NCI-H1092 treated with DMSO at 0.1 percent for 48 hours (cell line): ENCODE measurements at regions not wholly inside any gene's neighbourhood (a gene's known extent, or its start where the extent isn't known, plus 50 kb on each side); places are given as distances from the start of the nearest gene placed in this dataset.
A peak's percentile ranks its signal among the peaks of the same experiment; 100 is the strongest.
"Not testable (repeated sequence)": the region's sequence is repeated elsewhere in the genome, so short reads cannot be mapped to it uniquely, and the experiment has no call there.

Experiments used
- DNase-seq: peaks from one replicate; lab custom pipeline; 2025; lab: John Stamatoyannopoulos, UW

DNA sequence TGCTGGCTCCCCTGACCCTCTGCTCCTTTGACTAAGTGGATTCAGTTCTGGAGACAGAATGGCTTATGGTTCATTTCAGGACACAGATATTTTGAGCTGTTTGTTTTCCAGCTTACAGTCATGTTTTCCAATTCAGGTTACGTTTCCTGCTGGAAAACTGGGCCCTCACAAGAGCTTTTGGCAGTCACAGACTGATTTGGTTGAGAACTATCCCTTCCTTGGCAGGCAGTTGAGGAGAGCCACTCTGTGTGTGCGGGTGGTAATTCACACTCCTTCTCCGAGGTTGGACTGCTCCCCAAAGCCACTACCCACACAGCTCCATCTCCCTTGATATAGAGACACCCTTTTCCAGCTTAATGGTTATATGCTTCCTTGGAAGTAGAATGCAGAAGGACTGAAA lies 534.5 kb downstream of the TMEM38B start:
- no peak for DNase-seq

DNA sequence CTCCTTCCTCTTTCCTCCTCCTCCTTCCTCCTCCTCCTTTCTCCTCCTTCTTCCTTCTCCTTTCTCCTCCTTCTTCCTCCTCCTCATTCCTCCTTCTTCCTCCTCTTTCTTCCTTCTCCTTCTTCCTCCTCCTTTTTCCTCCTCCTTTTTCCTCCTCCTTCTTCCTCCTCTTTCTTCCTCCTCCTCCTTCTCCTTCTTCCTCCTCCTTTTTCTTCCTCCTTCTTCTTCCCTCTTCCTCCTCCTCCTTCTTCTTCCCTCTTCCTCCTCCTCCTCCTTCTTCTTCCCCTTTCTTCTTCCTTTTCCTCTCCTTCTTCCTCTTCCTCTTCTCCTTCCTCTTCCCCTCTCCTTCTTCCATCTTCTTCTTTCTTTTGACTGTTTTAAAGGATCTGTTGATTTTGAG lies 538.8 kb downstream of the TMEM38B start:
- no peak for DNase-seq

GRCh38 chr9:106260908-106261307 lies 566.6 kb downstream of the TMEM38B start:
- not testable (repeated sequence) for DNase-seq

DNA sequence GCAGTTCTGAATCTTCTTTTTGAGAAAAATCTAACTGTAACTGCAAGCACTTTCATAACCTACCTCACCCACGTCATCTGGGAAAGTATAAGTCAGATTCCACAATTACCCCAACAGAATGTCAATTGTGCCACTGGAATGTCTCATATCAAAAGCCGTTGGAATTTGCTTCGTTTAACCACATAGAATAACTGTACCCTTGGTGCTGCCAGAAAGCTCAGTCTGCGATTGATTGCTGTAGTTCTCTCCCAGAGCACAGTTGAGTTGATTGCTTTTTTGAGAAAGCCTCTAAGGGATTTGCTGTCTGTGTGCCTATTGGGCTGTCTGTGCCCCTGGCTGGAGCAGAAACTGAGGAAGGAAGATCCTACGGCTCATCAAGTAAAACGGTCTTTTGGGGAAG lies 583.6 kb downstream of the TMEM38B start:
- no peak for DNase-seq

- DNase-seq, result no peak
These were observed 579.2 kb upstream of the ZNF462 start for GRCh38 chr9:106283769-106284168.

DNA sequence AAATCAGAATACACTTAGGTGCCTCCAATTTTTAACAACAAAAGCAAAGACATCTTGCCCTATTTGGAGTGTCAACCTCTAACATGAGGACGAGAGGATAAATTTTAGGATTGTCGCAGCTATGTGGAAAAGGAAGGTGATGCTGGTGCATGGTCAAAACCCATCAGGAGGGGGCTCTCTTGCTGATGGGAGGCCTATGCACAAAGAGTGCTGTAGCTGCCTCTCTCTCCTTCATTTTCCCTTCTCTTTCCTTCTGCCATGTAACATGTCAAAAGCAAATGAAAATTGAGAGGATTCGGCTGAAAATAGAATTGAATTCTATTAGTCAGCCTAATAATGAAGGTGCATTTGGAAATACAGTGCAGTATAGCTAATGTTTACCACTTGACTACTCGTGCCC lies 578.7 kb upstream of the ZNF462 start:
- peak; percentile 47 for DNase-seq

- DNase-seq, result peak; percentile 83
These were observed 576.7 kb upstream of the ZNF462 start for GRCh38 chr9:106286249-106286648.

DNA sequence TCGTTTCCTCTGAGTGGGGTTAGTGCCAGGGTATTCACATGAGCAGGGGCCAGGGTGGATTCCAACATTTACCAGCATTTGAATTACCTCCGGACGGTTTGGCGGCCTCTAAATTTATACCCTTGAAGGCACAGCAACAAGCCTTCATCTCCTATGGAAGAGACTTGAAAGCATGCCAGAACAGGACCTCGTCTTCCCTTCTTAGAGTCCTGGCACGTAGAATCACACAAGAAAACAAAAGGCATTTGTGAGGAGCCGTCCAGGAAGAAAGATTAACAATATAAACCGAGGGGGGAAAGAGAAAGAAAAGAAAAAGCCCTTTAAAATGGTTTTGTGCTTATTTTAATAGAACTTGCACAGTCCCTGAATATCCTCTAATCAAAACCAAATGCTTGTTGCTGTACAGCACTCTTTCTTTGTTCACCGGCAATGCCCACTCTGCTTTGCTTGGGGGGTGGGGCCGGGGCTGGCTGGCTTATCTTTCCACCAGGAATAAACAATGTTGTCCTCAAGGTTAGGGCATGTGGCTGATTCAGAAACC lies 575.8 kb upstream of the ZNF462 start:
- peak; percentile 76 for DNase-seq

- no peak for DNase-seq
These were observed 575.2 kb upstream of the ZNF462 start for GRCh38 chr9:106287731-106288130.

- no peak for DNase-seq
These were observed 574.3 kb upstream of the ZNF462 start for GRCh38 chr9:106288689-106289088.

DNA sequence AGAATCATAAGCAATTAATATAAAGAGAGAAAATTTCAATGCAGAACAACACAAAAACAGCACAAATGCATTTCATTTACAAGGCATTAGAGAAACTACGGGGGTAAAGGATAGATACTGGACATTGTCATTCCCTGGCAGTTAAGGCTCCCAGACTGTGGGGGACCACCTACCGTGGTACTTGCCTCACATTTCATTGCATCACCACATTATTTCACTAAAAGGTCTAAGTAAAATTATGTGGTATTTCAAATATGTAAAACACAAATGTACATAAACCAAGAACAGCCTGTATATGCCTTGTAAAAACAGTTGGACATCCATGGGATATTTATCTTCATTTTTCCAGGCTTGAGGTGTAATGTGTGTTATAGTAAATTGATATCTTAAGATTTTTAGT lies 571.2 kb upstream of the ZNF462 start:
- no peak for DNase-seq

DNA sequence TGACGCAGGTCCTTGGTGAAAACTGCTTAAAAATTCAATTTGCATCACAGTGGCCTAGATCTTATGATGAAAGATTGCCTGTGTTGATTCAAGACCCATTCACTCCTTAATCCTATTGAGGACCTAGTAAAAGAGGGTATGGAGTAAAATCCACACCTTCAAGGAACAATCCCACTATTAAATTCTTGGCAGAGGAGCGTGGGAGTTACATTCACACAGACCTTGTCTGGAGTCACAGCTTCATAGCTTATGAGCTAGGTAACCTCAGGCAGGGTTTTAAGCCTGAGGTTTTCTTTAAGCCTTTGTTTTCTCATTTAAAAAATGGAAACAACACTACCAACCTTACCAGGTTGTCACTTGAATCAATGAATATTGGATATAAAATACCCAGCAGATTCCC lies 566.5 kb upstream of the ZNF462 start:
- DNase-seq, result no peak

DNA sequence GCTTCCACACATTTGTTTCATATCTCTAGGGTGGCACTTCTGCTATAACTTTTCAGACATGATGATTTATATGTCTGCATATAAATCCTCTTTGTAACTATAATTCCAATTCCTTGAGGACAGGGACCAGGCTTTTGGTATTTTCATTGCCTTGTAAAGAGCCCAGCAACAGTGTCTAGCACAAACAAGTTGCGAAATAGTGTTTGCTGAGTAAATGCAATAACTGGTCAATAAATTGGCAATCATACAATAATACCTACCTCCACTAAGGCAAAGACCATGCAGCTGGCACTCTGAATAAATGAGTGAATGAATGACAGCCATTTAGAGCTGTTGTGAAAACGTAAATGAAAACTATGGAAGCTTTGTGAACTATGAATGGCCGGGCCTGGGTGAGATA lies 564.0 kb upstream of the ZNF462 start:
- DNase-seq, result no peak

- no peak for DNase-seq
These were observed 558.5 kb upstream of the ZNF462 start for GRCh38 chr9:106304401-106304920.

DNA sequence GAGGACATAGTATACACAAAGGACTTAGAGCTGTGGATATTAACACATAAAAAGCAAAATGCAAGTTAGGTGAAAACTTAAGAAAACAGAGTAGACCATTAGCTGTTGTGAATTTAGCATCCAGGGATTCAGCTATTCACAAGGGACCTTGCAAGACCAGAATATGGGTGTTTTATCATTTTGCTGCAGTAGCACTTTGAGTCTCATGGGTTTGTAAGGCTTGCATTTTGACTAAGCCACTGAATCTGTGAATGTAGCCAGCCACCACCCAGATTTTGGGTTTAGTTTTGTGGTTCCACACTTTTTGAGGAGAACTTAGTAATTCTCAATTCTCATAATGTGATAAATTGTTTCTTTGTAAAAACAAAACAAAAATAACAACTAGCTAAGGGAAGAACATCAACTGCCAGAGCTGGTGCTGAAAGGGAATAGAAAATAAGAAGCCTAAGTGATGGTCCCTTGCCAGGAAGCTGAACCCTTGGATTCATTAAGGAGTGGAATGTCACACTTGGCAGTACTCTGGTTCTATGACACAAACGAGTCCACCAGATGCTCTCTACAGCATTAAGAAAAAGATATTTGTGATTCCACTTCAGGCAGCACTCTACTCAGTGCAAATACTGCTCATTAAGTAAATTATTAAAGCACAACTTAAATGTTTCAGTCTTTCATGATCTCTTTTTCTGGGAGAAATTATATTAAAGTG lies 557.4 kb upstream of the ZNF462 start:
- no peak for DNase-seq

DNA sequence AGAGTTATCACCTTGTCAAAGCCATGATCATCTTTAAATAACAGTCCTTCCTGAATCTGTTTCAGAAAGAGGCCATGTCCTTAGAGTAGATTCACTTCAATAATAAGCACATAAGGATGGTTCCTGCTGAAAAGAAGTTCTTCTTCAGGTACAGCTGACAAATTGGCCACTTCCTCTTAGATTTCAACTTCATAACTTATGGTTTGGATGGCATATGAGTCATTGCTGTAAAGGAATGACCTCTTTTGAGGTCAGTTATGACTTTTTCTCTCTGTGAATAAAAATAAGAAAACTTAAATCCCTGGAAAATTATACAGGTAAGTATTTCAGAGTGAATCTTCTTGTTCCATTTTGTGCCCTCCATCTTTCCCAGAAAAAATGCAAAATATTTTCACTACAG lies 555.3 kb upstream of the ZNF462 start:
- no peak for DNase-seq

- DNase-seq, result no peak
These were observed 553.0 kb upstream of the ZNF462 start for GRCh38 chr9:106309925-106310324.

- DNase-seq, result no peak
These were observed 552.2 kb upstream of the ZNF462 start for GRCh38 chr9:106310782-106311181.

DNA sequence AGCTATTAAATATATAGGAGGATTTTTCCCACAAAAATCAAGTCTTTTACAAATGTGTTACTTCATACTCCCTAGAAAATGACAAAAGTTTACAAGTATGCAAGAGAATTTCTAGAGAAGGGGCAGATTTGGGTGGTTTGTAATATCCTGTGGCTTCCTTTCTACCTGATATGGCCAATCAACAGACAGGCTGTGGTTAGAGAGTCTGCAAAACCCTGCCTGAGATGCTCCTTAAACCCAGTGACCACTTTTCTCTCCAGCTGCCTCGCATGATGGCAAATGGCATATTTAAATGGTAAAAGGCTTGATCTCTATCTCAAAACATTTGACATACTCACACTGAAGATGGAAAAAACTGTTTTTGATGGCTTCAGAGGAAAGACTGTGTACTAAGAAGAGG lies 550.1 kb upstream of the ZNF462 start:
- DNase-seq, result no peak

DNA sequence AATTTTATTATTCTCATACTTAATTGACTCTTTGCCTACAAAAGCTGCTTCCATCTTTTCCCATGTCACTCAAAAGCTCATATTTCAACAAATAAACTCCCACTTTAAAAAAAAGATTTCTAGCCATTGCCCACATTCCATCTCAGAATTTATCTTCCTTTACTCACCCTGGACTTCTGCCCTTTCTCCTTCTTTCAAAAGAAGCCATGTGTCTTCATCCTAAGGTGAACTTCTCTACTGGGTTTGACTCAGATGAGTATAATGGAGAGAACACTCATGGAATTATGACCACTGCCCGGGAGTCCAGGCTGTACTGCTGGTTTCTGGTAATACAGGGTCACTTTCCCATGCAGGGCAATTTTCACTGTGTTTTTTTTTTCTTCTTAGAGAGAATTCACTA lies 548.5 kb upstream of the ZNF462 start:
- no peak for DNase-seq

- DNase-seq, result peak; percentile 89
These were observed 541.4 kb upstream of the ZNF462 start for GRCh38 chr9:106321394-106322180.

- DNase-seq, result no peak
These were observed 540.2 kb upstream of the ZNF462 start for GRCh38 chr9:106322706-106323245.

DNA sequence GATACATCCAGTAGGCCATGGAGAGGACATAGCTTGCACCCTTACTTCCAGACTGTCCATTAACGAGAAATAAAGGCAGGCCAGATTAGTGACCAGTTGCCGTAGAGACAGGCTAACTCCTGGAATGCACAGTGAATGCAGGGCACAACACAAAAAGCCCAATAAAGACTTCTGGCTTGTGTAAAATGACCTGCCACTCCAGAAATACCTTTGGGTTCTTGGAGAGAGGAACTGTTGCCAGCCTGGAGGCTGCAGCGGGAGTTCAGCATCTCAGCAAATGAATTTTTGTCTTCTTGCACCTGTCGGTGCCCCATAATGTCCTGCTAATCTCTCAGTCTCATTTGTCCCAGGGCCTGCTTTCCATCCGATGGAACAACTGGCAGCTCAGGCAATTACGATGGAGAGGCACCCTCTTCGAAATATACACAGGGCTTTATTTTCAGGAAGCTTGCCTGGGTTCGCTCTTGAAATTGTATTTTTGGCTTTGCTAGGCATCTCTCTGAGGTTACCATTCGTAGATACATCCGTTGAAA lies 538.8 kb upstream of the ZNF462 start:
- DNase-seq, result no peak
